ENCODE measurements at regions not wholly inside any gene's neighbourhood (a gene's known extent, or its start where the extent isn't known, plus 50 kb on each side); places are given as distances from the start of the nearest gene placed in this dataset.

DNA sequence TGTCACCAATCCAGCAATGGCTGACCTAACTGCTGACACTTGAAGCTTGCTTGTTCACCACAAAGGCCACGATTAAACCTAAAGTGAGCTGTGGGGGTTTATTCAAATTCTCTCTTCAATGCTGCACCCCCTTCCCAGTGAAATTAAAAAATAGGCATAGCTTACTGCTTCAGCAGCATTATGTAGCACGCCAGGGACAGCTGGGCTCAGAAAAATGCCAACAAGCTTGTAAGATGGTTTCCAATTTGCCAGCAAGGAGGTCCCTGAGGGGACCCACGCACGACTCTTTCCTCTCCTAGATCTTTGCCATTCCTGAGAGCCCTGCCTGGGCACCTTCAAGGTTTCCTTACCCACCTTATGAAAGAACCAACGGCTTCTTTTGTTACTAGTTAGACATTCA is 113.5 kb upstream of the CDH4 start:
- TF ChIP-seq ZFP3 (CRISPR knock-in tag; IDR thresholded peaks at IDR 0.05) (no peak), PATZ1 (CRISPR knock-in tag; IDR thresholded peaks at IDR 0.05; ENCODE audit: borderline replicate concordance) (no peak), ZC3H10 (CRISPR knock-in tag; IDR thresholded peaks at IDR 0.05) (no peak), OSR1 (CRISPR knock-in tag; IDR thresholded peaks at IDR 0.05) (no peak), CREB5 (CRISPR knock-in tag; IDR thresholded peaks at IDR 0.05; ENCODE audit: low read depth) (no peak), BACH2 (CRISPR knock-in tag; IDR thresholded peaks at IDR 0.05; ENCODE audit: borderline replicate concordance) (no peak), CSDC2 (CRISPR knock-in tag; IDR thresholded peaks at IDR 0.05) (no peak), SNAI2 (CRISPR knock-in tag; IDR thresholded peaks at IDR 0.05) (no peak), ARNTL (CRISPR knock-in tag; IDR thresholded peaks at IDR 0.05; ENCODE audit: borderline replicate concordance, low read depth) (no peak)
